ENCODE measurements at regions not wholly inside any gene's neighbourhood (a gene's known extent, or its start where the extent isn't known, plus 50 kb on each side); places are given as distances from the start of the nearest gene placed in this dataset.

- no peak overlapping the region for H3K4me3 ChIP-seq (replicated peaks; ENCODE audit: low read depth, low read length)
- DNase-seq (ENCODE audit: extremely low read depth, insufficient read length), result no peak
- no peaks in the 10 kb centered on the region for H3K27me3 ChIP-seq (replicated peaks; ENCODE audit: control insufficient read depth, insufficient read depth, low read length)
- no peaks in the 10 kb centered on the region for H3K36me3 ChIP-seq (ENCODE audit: control insufficient read depth, insufficient read depth, low read length)
- TF ChIP-seq, protein P1, sequence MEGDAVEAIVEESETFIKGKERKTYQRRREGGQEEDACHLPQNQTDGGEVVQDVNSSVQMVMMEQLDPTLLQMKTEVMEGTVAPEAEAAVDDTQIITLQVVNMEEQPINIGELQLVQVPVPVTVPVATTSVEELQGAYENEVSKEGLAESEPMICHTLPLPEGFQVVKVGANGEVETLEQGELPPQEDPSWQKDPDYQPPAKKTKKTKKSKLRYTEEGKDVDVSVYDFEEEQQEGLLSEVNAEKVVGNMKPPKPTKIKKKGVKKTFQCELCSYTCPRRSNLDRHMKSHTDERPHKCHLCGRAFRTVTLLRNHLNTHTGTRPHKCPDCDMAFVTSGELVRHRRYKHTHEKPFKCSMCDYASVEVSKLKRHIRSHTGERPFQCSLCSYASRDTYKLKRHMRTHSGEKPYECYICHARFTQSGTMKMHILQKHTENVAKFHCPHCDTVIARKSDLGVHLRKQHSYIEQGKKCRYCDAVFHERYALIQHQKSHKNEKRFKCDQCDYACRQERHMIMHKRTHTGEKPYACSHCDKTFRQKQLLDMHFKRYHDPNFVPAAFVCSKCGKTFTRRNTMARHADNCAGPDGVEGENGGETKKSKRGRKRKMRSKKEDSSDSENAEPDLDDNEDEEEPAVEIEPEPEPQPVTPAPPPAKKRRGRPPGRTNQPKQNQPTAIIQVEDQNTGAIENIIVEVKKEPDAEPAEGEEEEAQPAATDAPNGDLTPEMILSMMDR (IDR thresholded peaks at IDR 0.05; ENCODE audit: insufficient read depth, low read length, poor library complexity, severe bottlenecking), result no peak
These were observed 182.5 kb downstream of the OTOR start for GRCh38 chr20:16930656-16931055.

GRCh38 chr20:16939051-16939450 lies 190.9 kb downstream of the OTOR start:
- Histone ChIP-seq H3K4me3 (replicated peaks; ENCODE audit: low read depth, low read length) (no peak overlapping the region), H3K36me3 (ENCODE audit: control insufficient read depth, insufficient read depth, low read length) (no peaks in the 10 kb centered on the region), H3K27me3 (replicated peaks; ENCODE audit: control insufficient read depth, insufficient read depth, low read length) (no peaks in the 10 kb centered on the region)
- TF ChIP-seq, protein P1 (IDR thresholded peaks at IDR 0.05; ENCODE audit: insufficient read depth, low read length, poor library complexity, severe bottlenecking), result no peak
- DNase-seq (ENCODE audit: extremely low read depth, insufficient read length), result no peak

DNA sequence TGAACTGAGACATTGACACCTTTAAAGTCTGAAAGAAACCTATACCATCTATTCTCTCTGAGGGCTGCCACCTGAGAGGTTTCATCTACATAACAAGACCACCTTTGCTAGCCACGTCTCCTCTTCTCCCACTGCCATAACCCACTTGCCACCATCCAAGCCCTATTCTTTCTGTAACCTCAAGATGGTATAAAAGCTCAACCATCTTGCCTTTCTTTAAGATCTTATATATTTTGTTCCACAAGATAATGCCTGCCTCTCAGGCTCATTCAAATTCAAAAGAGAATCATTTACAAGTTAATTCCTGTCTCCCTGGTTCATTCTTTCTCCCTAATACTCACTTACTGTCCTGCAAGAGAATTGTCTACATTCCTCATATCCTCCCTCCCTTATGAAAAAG lies 192.5 kb downstream of the OTOR start:
- Histone ChIP-seq H3K36me3 (ENCODE audit: control insufficient read depth, insufficient read depth, low read length) (no peaks in the 10 kb centered on the region), H3K4me3 (replicated peaks; ENCODE audit: low read depth, low read length) (no peak overlapping the region), H3K27me3 (replicated peaks; ENCODE audit: control insufficient read depth, insufficient read depth, low read length) (no peaks in the 10 kb centered on the region)
- TF ChIP-seq, protein P1 (IDR thresholded peaks at IDR 0.05; ENCODE audit: insufficient read depth, low read length, poor library complexity, severe bottlenecking), result no peak
- DNase-seq (ENCODE audit: extremely low read depth, insufficient read length), result no peak

GRCh38 chr20:16942051-16942450 lies 193.9 kb downstream of the OTOR start:
- Histone ChIP-seq H3K27me3 (replicated peaks; ENCODE audit: control insufficient read depth, insufficient read depth, low read length) (no peaks in the 10 kb centered on the region), H3K36me3 (ENCODE audit: control insufficient read depth, insufficient read depth, low read length) (no peaks in the 10 kb centered on the region), H3K4me3 (replicated peaks; ENCODE audit: low read depth, low read length) (no peak overlapping the region)
- no peak for DNase-seq (ENCODE audit: extremely low read depth, insufficient read length)
- TF ChIP-seq, protein P1 (IDR thresholded peaks at IDR 0.05; ENCODE audit: insufficient read depth, low read length, poor library complexity, severe bottlenecking), result no peak

GRCh38 chr20:16942756-16943155 lies 194.6 kb downstream of the OTOR start:
- TF ChIP-seq, protein P1 (IDR thresholded peaks at IDR 0.05; ENCODE audit: insufficient read depth, low read length, poor library complexity, severe bottlenecking), result no peak
- DNase-seq (ENCODE audit: extremely low read depth, insufficient read length), result no peak
- H3K27me3 ChIP-seq (replicated peaks; ENCODE audit: control insufficient read depth, insufficient read depth, low read length), result no peaks in the 10 kb centered on the region
- no peak overlapping the region for H3K4me3 ChIP-seq (replicated peaks; ENCODE audit: low read depth, low read length)
- no peaks in the 10 kb centered on the region for H3K36me3 ChIP-seq (ENCODE audit: control insufficient read depth, insufficient read depth, low read length)

DNA sequence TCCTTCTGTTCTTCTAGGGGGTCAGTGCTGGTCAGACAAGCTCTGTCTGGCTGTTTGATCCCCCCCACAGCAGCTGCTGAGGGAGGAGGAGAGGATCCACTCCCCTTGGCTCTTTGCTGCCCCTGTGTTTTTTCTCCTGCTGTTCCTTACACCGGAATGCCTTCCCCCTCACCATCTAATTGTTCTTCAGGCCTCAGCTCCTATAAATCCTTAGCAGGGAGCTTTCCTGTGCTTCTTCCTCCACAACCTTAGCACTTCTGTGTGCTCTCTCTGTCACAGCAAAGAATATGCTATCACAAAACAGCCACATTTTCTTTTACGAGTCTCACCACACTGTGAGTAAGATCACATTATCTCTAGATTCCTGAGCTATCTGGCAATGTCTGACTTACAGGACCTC lies 196.6 kb downstream of the OTOR start:
- no peak for DNase-seq (ENCODE audit: extremely low read depth, insufficient read length)
- H3K4me3 ChIP-seq (replicated peaks; ENCODE audit: low read depth, low read length), result no peak overlapping the region
- TF ChIP-seq, protein P1 (IDR thresholded peaks at IDR 0.05; ENCODE audit: insufficient read depth, low read length, poor library complexity, severe bottlenecking), result no peak

More for the DNA sequence above, 196.6 kb downstream of the OTOR start:
- Histone ChIP-seq H3K27me3 (replicated peaks; ENCODE audit: control insufficient read depth, insufficient read depth, low read length) (no peaks in the 10 kb centered on the region), H3K36me3 (ENCODE audit: control insufficient read depth, insufficient read depth, low read length) (no peaks in the 10 kb centered on the region)

All from GM06990 (cell line).